Dermis blood vessel endothelial cell (primary cell): ENCODE measurements at regions not wholly inside any gene's neighbourhood (a gene's known extent, or its start where the extent isn't known, plus 50 kb on each side); places are given as distances from the start of the nearest gene placed in this dataset.
"Not testable (repeated sequence)": the region's sequence is repeated elsewhere in the genome, so short reads cannot be mapped to it uniquely, and the experiment has no call there.

ENCODE experiments used
- DNase-seq: peaks from one replicate; pipeline ENCODE4 v3.0.0; 2010

- no peak for DNase-seq
Observed at GRCh38 chr2:34806891-34807290, 1207.8 kb upstream of the FAM98A start.

DNA sequence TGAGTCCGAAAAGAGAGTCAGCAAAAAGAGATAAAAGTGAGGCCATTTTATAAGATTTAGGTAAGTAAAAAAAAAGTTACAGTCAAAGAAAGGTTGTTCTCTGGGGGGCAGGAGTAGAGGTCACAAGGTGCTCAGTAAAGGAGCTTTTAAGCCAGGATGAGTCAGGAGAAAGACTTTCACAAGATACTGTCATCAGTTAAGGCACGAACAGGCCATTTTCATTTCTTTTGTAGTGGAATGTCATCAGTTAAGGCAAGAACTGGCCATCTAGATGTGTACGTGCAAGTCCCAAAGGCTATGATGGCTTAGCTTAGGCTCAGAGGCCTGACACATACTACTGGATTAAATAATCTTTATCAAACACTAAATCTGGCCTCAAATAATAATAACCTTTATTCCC, 1207.3 kb upstream of the FAM98A start:
- DNase-seq, result no peak

DNA sequence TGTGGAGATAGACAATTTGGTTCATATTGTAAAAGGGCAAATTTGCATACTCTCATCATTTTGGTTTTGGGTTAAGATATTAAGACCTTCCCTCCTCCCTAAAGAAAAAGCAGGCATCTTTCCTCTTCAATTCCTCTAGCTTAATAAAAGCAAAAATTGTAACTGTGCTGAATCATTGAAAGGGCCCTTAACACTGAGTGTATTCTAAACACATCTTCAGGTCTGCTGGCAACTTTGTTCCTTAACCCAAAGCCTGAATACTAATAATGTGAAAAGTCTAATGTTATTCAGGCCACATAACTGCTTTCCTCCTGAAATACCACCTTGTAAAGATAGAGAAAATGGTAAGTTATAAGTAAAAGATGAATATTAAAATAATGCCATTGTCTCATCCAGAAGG, 1200.5 kb upstream of the FAM98A start:
- no peak for DNase-seq

DNA sequence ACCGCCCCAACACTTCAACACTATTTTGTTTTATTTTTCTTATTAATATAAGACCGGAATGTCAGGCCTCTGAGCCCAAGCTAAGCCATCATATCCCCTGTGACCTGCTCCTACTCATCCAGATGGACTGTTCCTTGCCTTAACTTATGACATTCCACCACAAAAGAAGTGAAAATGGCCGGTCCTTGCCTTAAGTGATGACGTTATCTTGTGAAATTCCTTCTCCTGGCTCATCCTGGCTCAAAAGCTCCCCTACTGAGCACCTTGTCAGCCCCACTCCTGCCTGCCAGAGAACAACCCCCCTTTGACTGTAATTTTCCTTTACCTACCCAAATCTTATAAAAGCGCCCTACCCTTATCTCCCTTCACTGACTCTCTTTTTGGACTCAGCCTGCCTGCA, 1196.5 kb upstream of the FAM98A start:
- not testable (repeated sequence) for DNase-seq

GRCh38 chr2:34789169-34789568, 1190.1 kb upstream of the FAM98A start:
- DNase-seq, result no peak

GRCh38 chr2:34787341-34787740, 1188.2 kb upstream of the FAM98A start:
- no peak for DNase-seq

GRCh38 chr2:34785206-34785785, 1186.2 kb upstream of the FAM98A start:
- DNase-seq, result no peak

GRCh38 chr2:34784701-34785100, 1185.6 kb upstream of the FAM98A start:
- DNase-seq, result no peak

GRCh38 chr2:34750742-34751141, 1151.6 kb upstream of the FAM98A start:
- not testable (repeated sequence) for DNase-seq

GRCh38 chr2:34747643-34748042, 1148.5 kb upstream of the FAM98A start:
- DNase-seq, result no peak

- DNase-seq, result no peak
Observed at GRCh38 chr2:34738691-34739090, 1139.6 kb upstream of the FAM98A start.

DNA sequence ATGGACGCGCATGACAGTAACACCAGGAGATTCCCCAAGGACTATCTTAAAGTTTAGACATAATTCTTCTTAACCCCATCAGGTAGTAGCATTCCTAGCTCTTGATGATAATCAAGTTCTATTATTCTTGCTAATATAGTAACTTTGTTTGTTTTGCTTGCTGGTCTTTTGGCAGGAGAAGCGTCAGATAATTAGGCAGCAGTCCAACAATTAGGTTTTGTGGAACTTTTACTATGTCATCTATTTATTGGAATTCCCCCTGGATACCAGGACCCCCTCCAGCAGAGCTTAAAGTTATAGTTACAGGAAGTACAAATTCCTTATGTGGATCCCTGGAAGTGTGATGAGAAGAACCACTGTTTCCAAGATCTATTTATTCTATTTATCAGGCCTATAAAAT, 1138.0 kb upstream of the FAM98A start:
- DNase-seq, result no peak

GRCh38 chr2:34736482-34736881, 1137.4 kb upstream of the FAM98A start:
- DNase-seq, result no peak

- no peak for DNase-seq
Observed at GRCh38 chr2:34734662-34735061, 1135.6 kb upstream of the FAM98A start.

DNA sequence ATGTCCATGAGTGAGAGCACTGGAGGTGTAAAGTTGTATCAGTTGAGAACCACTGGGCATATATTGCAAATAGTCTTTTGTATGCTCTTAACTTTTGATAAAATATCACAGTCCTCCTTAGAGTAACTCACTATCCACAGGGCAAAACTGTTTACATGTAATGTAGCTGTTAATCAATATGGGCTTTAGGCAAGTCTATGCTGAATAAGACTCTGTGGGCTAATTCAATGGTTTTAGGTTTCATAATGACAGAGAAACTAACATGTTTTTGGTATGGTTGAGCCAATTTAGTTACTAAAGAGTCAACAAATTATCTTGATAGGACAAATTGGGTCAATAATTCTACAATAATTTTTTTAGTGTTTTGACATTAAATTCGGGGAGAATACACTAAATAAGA, 1134.9 kb upstream of the FAM98A start:
- DNase-seq, result no peak

DNA sequence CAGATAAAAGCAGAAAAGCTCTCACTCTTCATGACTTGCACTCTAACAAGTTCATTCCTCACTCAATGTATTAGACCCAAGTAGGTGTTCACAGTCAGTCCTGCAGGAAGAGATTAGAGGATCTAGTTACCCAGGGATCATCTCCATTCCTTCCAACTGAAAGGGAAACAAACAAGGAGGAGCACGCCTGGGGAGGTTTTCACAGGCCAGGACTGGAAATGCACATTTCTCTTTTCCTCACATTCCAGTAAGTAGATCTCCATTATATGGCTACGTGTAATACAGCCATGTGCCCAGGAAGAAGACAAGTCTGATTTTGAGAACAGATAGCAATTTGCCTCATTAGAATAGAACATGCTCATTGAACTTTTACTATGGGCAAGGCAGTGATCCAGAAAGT, 1132.2 kb upstream of the FAM98A start:
- no peak for DNase-seq

GRCh38 chr2:34729845-34730244, 1130.7 kb upstream of the FAM98A start:
- no peak for DNase-seq

- DNase-seq, result no peak
Observed at GRCh38 chr2:34724107-34724506, 1125.0 kb upstream of the FAM98A start.

DNA sequence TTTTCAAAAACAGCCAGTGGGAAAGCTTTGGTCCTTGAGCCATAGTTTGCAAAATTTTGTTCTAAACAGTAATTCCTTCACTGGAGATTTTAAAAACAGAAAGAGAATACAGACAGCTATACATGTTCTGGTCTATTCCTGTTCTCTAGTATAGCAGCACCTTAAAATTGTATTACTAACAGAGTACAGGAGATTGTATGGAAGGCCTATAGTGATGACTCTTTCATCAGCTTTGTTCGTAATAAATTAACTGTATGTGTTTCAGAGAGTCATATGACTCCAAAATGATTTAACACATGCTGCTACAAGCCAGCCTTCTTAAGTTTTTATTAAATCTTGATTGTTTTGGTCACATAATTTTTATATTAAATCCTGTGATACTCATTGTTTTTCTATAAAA, 1124.6 kb upstream of the FAM98A start:
- no peak for DNase-seq

DNA sequence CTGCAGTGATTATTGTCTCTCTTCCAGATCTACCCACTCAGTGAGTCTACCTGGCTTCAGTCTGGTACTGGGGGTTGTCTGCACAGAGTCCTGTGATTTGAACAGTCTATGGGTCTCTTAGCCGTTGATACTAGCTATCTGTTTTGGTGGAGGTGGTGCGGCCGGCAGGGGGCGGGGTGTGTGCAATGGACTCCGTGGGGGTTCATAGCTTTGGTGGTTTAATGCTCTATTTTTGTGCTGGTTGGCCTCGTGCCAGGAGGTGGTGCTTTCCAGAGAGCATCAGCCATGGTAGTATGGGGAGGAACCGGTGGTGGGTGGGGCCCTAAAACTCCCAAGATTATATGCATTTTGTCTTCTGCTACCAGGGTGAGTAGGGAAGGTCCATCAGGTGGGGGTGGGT, 1120.1 kb upstream of the FAM98A start:
- DNase-seq, result no peak

GRCh38 chr2:34705551-34706247, 1106.6 kb upstream of the FAM98A start:
- DNase-seq, result no peak

- no peak for DNase-seq
Observed at GRCh38 chr2:34703292-34703691, 1104.2 kb upstream of the FAM98A start.

GRCh38 chr2:34702391-34702790, 1103.3 kb upstream of the FAM98A start:
- not testable (repeated sequence) for DNase-seq

DNA sequence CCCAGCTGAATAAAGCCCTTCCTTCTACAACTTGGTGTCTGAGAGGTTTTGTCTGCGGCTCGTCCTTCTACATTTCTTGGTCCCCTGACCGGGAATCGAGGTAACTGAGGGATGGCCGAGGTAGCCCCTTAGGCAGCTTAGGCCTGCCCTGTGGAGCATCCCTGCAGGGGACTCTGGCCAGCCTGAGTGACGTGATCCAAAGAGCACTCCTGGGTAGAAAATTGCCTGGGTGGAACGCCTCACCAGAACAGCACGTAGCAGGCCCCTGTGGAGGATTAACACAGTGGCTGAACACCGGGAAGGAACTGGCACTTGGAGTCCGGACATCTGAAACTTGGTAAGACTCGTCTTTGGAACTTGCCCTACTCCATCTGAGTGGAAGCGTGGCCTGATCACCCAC, 1078.5 kb upstream of the FAM98A start:
- DNase-seq, result not testable (repeated sequence)

DNA sequence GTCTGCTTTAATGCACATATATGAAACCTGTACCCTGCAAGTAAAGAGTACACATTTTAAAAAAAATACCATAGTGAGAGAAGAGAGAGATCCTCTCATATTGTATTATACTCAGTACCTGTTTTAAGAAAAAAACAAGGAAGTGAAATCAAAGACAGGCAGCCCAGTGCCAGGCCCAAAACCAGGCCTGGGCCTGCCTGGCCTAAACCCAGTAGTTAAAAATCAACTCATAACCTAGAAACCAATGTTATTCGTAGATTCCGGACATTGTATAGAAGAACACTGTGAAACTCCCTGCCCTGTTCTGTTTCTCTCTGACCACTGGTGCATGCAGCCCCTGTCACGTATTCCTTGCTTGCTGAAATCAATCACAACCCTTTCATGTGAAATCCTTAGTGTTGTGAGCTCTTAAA, 1078.0 kb upstream of the FAM98A start:
- not testable (repeated sequence) for DNase-seq
